BE2C (cell line): ENCODE measurements at regions not wholly inside any gene's neighbourhood (a gene's known extent, or its start where the extent isn't known, plus 50 kb on each side); places are given as distances from the start of the nearest gene placed in this dataset.

Source experiments
- DNase-seq: peaks from one replicate; pipeline ENCODE4 v3.0.0-alpha.2; 2020
- H3K27me3 ChIP-seq: fragments of 250-450 bp; sonication (Bioruptor Pico); 2 replicates; pipeline ENCODE4 v1.5.1; 2020; ENCODE audit warnings: mild to moderate bottlenecking
- H3K36me3 ChIP-seq: fragments of 250-450 bp; sonication (Bioruptor Pico); 2 replicates; pipeline ENCODE4 v1.5.1; 2020; ENCODE audit warnings: mild to moderate bottlenecking
- H3K4me1 ChIP-seq: fragments of 250-450 bp; sonication (Bioruptor Pico); 2 replicates; pipeline ENCODE4 v1.5.1; 2020
- H3K4me3 ChIP-seq: 2 replicates; pipeline ENCODE4 v1.5.1; 2011; ENCODE audit warnings: low read depth, low read length
- H3K9me3 ChIP-seq: fragments of 250-450 bp; sonication (Bioruptor Pico); 2 replicates; pipeline ENCODE4 v1.5.1; 2020
- CTCF ChIP-seq: IDR thresholded peaks from 2 replicates; pipeline ENCODE4 v1.5.1; 2012; ENCODE audit warnings: mild to moderate bottlenecking, low read depth, low read length

DNA sequence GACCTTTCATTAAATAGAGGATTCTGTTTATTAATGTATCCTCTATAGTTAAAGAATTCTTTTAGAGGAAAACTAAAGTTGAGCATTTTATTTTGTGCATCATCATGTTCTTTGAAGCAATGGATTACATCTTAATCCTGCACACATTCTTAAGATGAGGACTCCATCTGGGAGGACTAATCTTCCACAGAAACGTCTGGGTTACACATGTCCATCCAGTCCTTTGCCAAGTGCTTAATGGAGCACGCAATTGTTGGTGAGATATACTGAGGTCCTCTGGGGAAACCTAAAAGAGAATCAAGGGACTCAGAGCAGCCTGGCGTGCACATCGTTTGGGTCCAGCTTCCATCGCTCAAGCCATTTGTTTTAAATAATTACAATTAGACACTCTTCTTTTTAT, 115.1 kb upstream of the SFRP2 start:
- H3K27me3 ChIP-seq = no peaks in the 10 kb centered on the region
- H3K9me3 ChIP-seq = no peaks in the 10 kb centered on the region
- TF ChIP-seq CTCF = no peak
- no peak for DNase-seq
- no peak overlapping the region for H3K4me3 ChIP-seq
- H3K36me3 ChIP-seq = no peaks in the 10 kb centered on the region
- H3K4me1 ChIP-seq = no peaks in the 10 kb centered on the region

- Histone ChIP-seq H3K27me3 (no peaks in the 10 kb centered on the region), H3K4me3 (no peak overlapping the region), H3K4me1 (no peaks in the 10 kb centered on the region), H3K9me3 (no peaks in the 10 kb centered on the region), H3K36me3 (no peaks in the 10 kb centered on the region)
- no peak for TF ChIP-seq CTCF
- DNase-seq = no peak
These were observed 112.3 kb upstream of the SFRP2 start for GRCh38 chr4:153901220-153901619.

DNA sequence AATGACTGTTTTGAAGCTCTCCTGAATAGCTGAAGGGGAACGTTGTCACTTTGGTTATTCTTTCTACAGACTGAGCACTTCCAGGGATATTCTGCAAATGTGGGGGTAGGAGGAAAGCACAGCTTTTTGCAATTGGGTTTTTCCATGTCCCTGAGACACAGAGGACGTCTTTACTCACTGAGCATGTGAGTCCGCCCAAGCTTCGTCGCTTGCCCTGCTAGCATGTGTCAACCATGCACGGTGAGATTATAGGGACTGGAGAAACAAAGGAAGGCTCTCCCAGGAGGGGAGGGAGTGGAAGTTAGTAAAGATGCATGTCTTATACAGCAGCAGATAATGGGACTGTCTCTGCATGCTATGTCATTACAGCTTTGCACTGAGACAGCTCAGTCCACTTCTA, 111.5 kb upstream of the SFRP2 start:
- no peak for DNase-seq
- Histone ChIP-seq H3K4me3 (no peak overlapping the region), H3K36me3 (no peaks in the 10 kb centered on the region), H3K4me1 (no peaks in the 10 kb centered on the region), H3K27me3 (no peaks in the 10 kb centered on the region), H3K9me3 (no peaks in the 10 kb centered on the region)
- no peak for TF ChIP-seq CTCF

GRCh38 chr4:153890761-153891160, 101.9 kb upstream of the SFRP2 start:
- H3K4me3 ChIP-seq = no peak overlapping the region
- DNase-seq = no peak
- no peaks in the 10 kb centered on the region for H3K36me3 ChIP-seq

GRCh38 chr4:153887217-153887616, 98.3 kb upstream of the SFRP2 start:
- TF ChIP-seq CTCF = no peak
- no peaks in the 10 kb centered on the region for H3K4me1 ChIP-seq
- no peaks in the 10 kb centered on the region for H3K9me3 ChIP-seq
- no peaks in the 10 kb centered on the region for H3K36me3 ChIP-seq
- H3K4me3 ChIP-seq = no peak overlapping the region
- DNase-seq = no peak
- no peaks in the 10 kb centered on the region; the same call in 1 of the 2 replicates for H3K27me3 ChIP-seq

More at GRCh38 chr4:153890761-153891160, 101.9 kb upstream of the SFRP2 start:
- Histone ChIP-seq H3K27me3 (no peaks in the 10 kb centered on the region; the same call in 1 of the 2 replicates), H3K4me1 (no peaks in the 10 kb centered on the region), H3K9me3 (no peaks in the 10 kb centered on the region)
- TF ChIP-seq CTCF = no peak

- Histone ChIP-seq H3K4me1 (no peaks in the 10 kb centered on the region), H3K9me3 (no peaks in the 10 kb centered on the region), H3K27me3 (no peaks in the 10 kb centered on the region; the same call in 1 of the 2 replicates), H3K4me3 (no peak overlapping the region), H3K36me3 (no peaks in the 10 kb centered on the region)
- TF ChIP-seq CTCF = no peak
- no peak for DNase-seq
These were observed 95.4 kb upstream of the SFRP2 start for GRCh38 chr4:153884325-153884724.
